BLaER1 (cell line): ENCODE measurements at regions not wholly inside any gene's neighbourhood (a gene's known extent, or its start where the extent isn't known, plus 50 kb on each side); places are given as distances from the start of the nearest gene placed in this dataset.
"Not testable (repeated sequence)": the region's sequence is repeated elsewhere in the genome, so short reads cannot be mapped to it uniquely, and the experiment has no call there.

ENCODE experiments used
- H3K27ac ChIP-seq: shearing (Covaris generic); formaldehyde crosslinking; 2 replicates; pipeline ENCODE4 v1.8.1; 2022
- H3K27me3 ChIP-seq: shearing (Covaris generic); formaldehyde crosslinking; 2 replicates; pipeline ENCODE4 v1.8.1; 2022
- H3K36me3 ChIP-seq: shearing (Covaris generic); formaldehyde crosslinking; 2 replicates; pipeline ENCODE4 v1.8.1; 2022
- H3K4me1 ChIP-seq: shearing (Covaris generic); formaldehyde crosslinking; 2 replicates; pipeline ENCODE4 v1.8.1; 2022
- H3K4me2 ChIP-seq: shearing (Covaris generic); formaldehyde crosslinking; 2 replicates; pipeline ENCODE4 v1.8.1; 2022
- H3K4me3 ChIP-seq: shearing (Covaris generic); formaldehyde crosslinking; 2 replicates; pipeline ENCODE4 v1.8.1; 2022
- H3K9ac ChIP-seq: shearing (Covaris generic); formaldehyde crosslinking; 2 replicates; pipeline ENCODE4 v1.8.1; 2022
- H3K9me3 ChIP-seq: shearing (Covaris generic); formaldehyde crosslinking; 2 replicates; pipeline ENCODE4 v1.8.1; 2022
- H4K20me1 ChIP-seq: shearing (Covaris generic); formaldehyde crosslinking; 2 replicates; pipeline ENCODE4 v1.8.1; 2022
- Cebpa-rat ChIP-seq: shearing (Covaris generic); IDR thresholded peaks from 2 replicates; pipeline ENCODE4 v1.8.1; 2022

- no peak overlapping the region for H3K9ac ChIP-seq
- no peaks in the 10 kb centered on the region for H4K20me1 ChIP-seq
- no peaks in the 10 kb centered on the region for H3K36me3 ChIP-seq
- no peak for TF ChIP-seq Cebpa-rat
- no peaks in the 10 kb centered on the region for H3K4me1 ChIP-seq
- no peak overlapping the region for H3K27ac ChIP-seq
- H3K4me3 ChIP-seq: no peak overlapping the region
- H3K4me2 ChIP-seq: no peak overlapping the region
- H3K27me3 ChIP-seq: no peaks in the 10 kb centered on the region
- H3K9me3 ChIP-seq: no peaks in the 10 kb centered on the region
Measured at GRCh38 chr3:147299656-147300055, 106.7 kb downstream of the ZIC4 start.

GRCh38 chr3:147298511-147298982, 107.8 kb downstream of the ZIC4 start:
- Histone ChIP-seq H3K9me3 (no peaks in the 10 kb centered on the region), H3K4me2 (no peak overlapping the region), H3K4me3 (no peak overlapping the region), H4K20me1 (no peaks in the 10 kb centered on the region), H3K27me3 (no peaks in the 10 kb centered on the region), H3K27ac (no peak overlapping the region), H3K4me1 (no peaks in the 10 kb centered on the region), H3K9ac (no peak overlapping the region), H3K36me3 (no peaks in the 10 kb centered on the region)
- no peak for TF ChIP-seq Cebpa-rat

GRCh38 chr3:147297761-147298350, 108.5 kb downstream of the ZIC4 start:
- Histone ChIP-seq H4K20me1 (no peaks in the 10 kb centered on the region), H3K4me2 (no peak overlapping the region), H3K27ac (no peak overlapping the region), H3K36me3 (no peaks in the 10 kb centered on the region), H3K4me1 (no peaks in the 10 kb centered on the region), H3K27me3 (no peaks in the 10 kb centered on the region), H3K9me3 (no peaks in the 10 kb centered on the region), H3K9ac (no peak overlapping the region), H3K4me3 (no peak overlapping the region)
- TF ChIP-seq Cebpa-rat: no peak

GRCh38 chr3:147287370-147287769, 119.0 kb downstream of the ZIC4 start:
- peaks cover 13% of the 10 kb centered on the region for H3K9me3 ChIP-seq
- not testable (repeated sequence) for H3K27ac ChIP-seq, H3K9ac ChIP-seq, H3K27me3 ChIP-seq, H4K20me1 ChIP-seq, H3K4me3 ChIP-seq, H3K36me3 ChIP-seq, H3K4me2 ChIP-seq, H3K4me1 ChIP-seq

- no peaks in the 10 kb centered on the region for H3K36me3 ChIP-seq
- H3K4me3 ChIP-seq: no peak overlapping the region
- no peak overlapping the region for H3K27ac ChIP-seq
- H3K9ac ChIP-seq: no peak overlapping the region
- no peak for TF ChIP-seq Cebpa-rat
- no peak overlapping the region for H3K4me2 ChIP-seq
- H3K27me3 ChIP-seq: no peaks in the 10 kb centered on the region
- H4K20me1 ChIP-seq: no peaks in the 10 kb centered on the region
- H3K9me3 ChIP-seq: peaks cover 5% of the 10 kb centered on the region; the same call in 1 of the 2 replicates
- H3K4me1 ChIP-seq: no peaks in the 10 kb centered on the region
Measured at GRCh38 chr3:147269907-147270306, 136.4 kb downstream of the ZIC4 start.

- Histone ChIP-seq H3K4me3 (no peak overlapping the region), H3K36me3 (no peaks in the 10 kb centered on the region), H3K27ac (no peak overlapping the region), H3K4me2 (no peak overlapping the region), H3K4me1 (no peaks in the 10 kb centered on the region), H4K20me1 (no peaks in the 10 kb centered on the region), H3K9ac (no peak overlapping the region), H3K9me3 (0 out of 2 replicates have a peak, but pooled peaks cover 5% of the 10 kb centered on the region), H3K27me3 (no peaks in the 10 kb centered on the region)
- TF ChIP-seq Cebpa-rat: no peak
Measured at GRCh38 chr3:147267434-147267833, 138.9 kb downstream of the ZIC4 start.

- Histone ChIP-seq H3K4me1 (no peaks in the 10 kb centered on the region), H3K4me3 (no peak overlapping the region), H4K20me1 (no peaks in the 10 kb centered on the region), H3K36me3 (no peaks in the 10 kb centered on the region), H3K4me2 (no peak overlapping the region), H3K9ac (no peak overlapping the region), H3K27ac (no peak overlapping the region), H3K27me3 (no peaks in the 10 kb centered on the region), H3K9me3 (no peaks in the 10 kb centered on the region)
- no peak for TF ChIP-seq Cebpa-rat
Measured at GRCh38 chr3:147257944-147258343, 148.4 kb downstream of the ZIC4 start.

- Histone ChIP-seq H3K4me1 (no peaks in the 10 kb centered on the region), H3K9ac (no peak overlapping the region), H3K9me3 (no peaks in the 10 kb centered on the region), H3K27ac (no peak overlapping the region), H3K4me3 (no peak overlapping the region), H3K4me2 (no peak overlapping the region), H3K27me3 (no peaks in the 10 kb centered on the region), H4K20me1 (no peaks in the 10 kb centered on the region), H3K36me3 (no peaks in the 10 kb centered on the region)
- TF ChIP-seq Cebpa-rat: no peak
Measured at GRCh38 chr3:147256739-147257138, 149.6 kb downstream of the ZIC4 start.

GRCh38 chr3:147246906-147247305, 159.4 kb downstream of the ZIC4 start:
- no peaks in the 10 kb centered on the region for H3K4me1 ChIP-seq
- no peak overlapping the region for H3K9ac ChIP-seq
- no peak overlapping the region for H3K4me3 ChIP-seq
- H3K36me3 ChIP-seq: no peaks in the 10 kb centered on the region
- H3K9me3 ChIP-seq: peaks cover 4% of the 10 kb centered on the region; the same call in 1 of the 2 replicates
- H3K27me3 ChIP-seq: no peaks in the 10 kb centered on the region
- TF ChIP-seq Cebpa-rat: no peak
- no peak overlapping the region for H3K4me2 ChIP-seq
- no peak overlapping the region for H3K27ac ChIP-seq
- H4K20me1 ChIP-seq: no peaks in the 10 kb centered on the region

- not testable (repeated sequence) for H3K9me3 ChIP-seq, H4K20me1 ChIP-seq, H3K36me3 ChIP-seq, H3K27me3 ChIP-seq, H3K4me3 ChIP-seq, H3K4me2 ChIP-seq, H3K4me1 ChIP-seq, H3K9ac ChIP-seq, H3K27ac ChIP-seq
Measured at GRCh38 chr3:147245638-147246037, 160.7 kb downstream of the ZIC4 start.

GRCh38 chr3:147245022-147245421, 161.3 kb downstream of the ZIC4 start:
- not testable (repeated sequence) for H3K4me3 ChIP-seq, H3K4me1 ChIP-seq, H3K27ac ChIP-seq, H4K20me1 ChIP-seq, H3K36me3 ChIP-seq, H3K27me3 ChIP-seq, H3K4me2 ChIP-seq, H3K9ac ChIP-seq, H3K9me3 ChIP-seq
